ENCODE measurements at regions not wholly inside any gene's neighbourhood (a gene's known extent, or its start where the extent isn't known, plus 50 kb on each side); places are given as distances from the start of the nearest gene placed in this dataset.

GRCh38 chr6:43907789-43908472 lies 137.9 kb downstream of the VEGFA start:
- DNase-seq (ENCODE audit: low spot score), result no peak
- FAIRE-seq, result no peak
- Histone ChIP-seq H4K20me1 (ENCODE audit: insufficient read depth, low read length) (no peaks in the 10 kb centered on the region), H3K9me3 (ENCODE audit: low read length) (no peaks in the 10 kb centered on the region), H3K4me3 (replicated peaks in 1 of 3; ENCODE audit: insufficient read depth in 1 of 3, low read depth in 2 of 3, low read length in 3 of 3) (no peak overlapping the region), H3K79me2 (ENCODE audit: insufficient read depth, low read length) (no peaks in the 10 kb centered on the region), H3K9ac (ENCODE audit: insufficient read depth, low read depth, low read length) (no peak overlapping the region), H3K4me2 (ENCODE audit: low read depth, low read length) (no peak overlapping the region), H3K36me3 (replicated peaks in 1 of 2; ENCODE audit: control insufficient read depth in 1 of 2, insufficient read depth in 2 of 2, low read length in 2 of 2) (no peaks in the 10 kb centered on the region), H3K27me3 (ENCODE audit: control insufficient read depth in 1 of 2, insufficient read depth in 2 of 2, low read length in 2 of 2) (no peaks in the 10 kb centered on the region), H2AFZ (ENCODE audit: low read length) (no peak overlapping the region), H3K4me1 (ENCODE audit: insufficient read depth, low read length) (peaks cover 59% of the 10 kb centered on the region), H3K27ac (ENCODE audit: extremely low read length, insufficient read depth, low read length) (no peak overlapping the region)
- BruUV-seq (replicated peaks), result no TSS peak
- ChIA-PET CTCF (ENCODE audit: low intra/inter-chr PET ratio, low total read pairs) (no interaction called here), POLR2A (interaction anchor here (1.2 kb wide), 1 partner anchor 9 kb away, joined by 4 read pairs; no protein-coding TSS in a partner anchor)
- intact Hi-C loops (cut with micrococcal nuclease; ENCODE audit: unreplicated experiment), result no loop called here
- in situ Hi-C loops (cut with HindIII; ENCODE audit: extremely low pct_ligation_motif_present, low pct_unique_long_range_greater_than_20kb), result no loop called here
- TF ChIP-seq HMGXB3 (CRISPR knock-in tag; IDR thresholded peaks at IDR 0.05; ENCODE audit: borderline replicate concordance), result no peak
- peak; percentile 37; the same call in 1 of the 2 replicates for TF ChIP-seq ZMYM3 (CRISPR knock-in tag; IDR thresholded peaks at IDR 0.05)
- TF ChIP-seq ZNF768 (CRISPR knock-in tag; IDR thresholded peaks at IDR 0.05), result peak; percentile 85
- ATAC-seq, result no peak
- 67% methylated on average over 2 of the region's 4 CpGs for WGBS (ENCODE audit: low lambda C conversion rate)

GRCh38 chr6:43907312-43907711 lies 137.3 kb downstream of the VEGFA start:
- Histone ChIP-seq H3K36me3 (replicated peaks in 1 of 2; ENCODE audit: control insufficient read depth in 1 of 2, insufficient read depth in 2 of 2, low read length in 2 of 2) (no peaks in the 10 kb centered on the region), H3K9me3 (ENCODE audit: low read length) (no peaks in the 10 kb centered on the region), H3K4me3 (replicated peaks in 1 of 3; ENCODE audit: insufficient read depth in 1 of 3, low read depth in 2 of 3, low read length in 3 of 3) (no peak overlapping the region), H4K20me1 (ENCODE audit: insufficient read depth, low read length) (no peaks in the 10 kb centered on the region), H2AFZ (ENCODE audit: low read length) (no peak overlapping the region), H3K79me2 (ENCODE audit: insufficient read depth, low read length) (no peaks in the 10 kb centered on the region), H3K4me1 (ENCODE audit: insufficient read depth, low read length) (peaks cover 58% of the 10 kb centered on the region), H3K9ac (ENCODE audit: insufficient read depth, low read depth, low read length) (no peak overlapping the region), H3K4me2 (ENCODE audit: low read depth, low read length) (no peak overlapping the region), H3K27me3 (ENCODE audit: control insufficient read depth in 1 of 2, insufficient read depth in 2 of 2, low read length in 2 of 2) (no peaks in the 10 kb centered on the region), H3K27ac (ENCODE audit: extremely low read length, insufficient read depth, low read length) (no peak overlapping the region)
- ATAC-seq (no peak), DNase-seq (ENCODE audit: low spot score) (no peak), FAIRE-seq (no peak)
- intact Hi-C loops (cut with micrococcal nuclease; ENCODE audit: unreplicated experiment) (no loop called here), in situ Hi-C loops (cut with HindIII; ENCODE audit: extremely low pct_ligation_motif_present, low pct_unique_long_range_greater_than_20kb) (no loop called here)
- ChIA-PET POLR2A (interaction anchor here (1.2 kb wide), 1 partner anchor 10 kb away, joined by 4 read pairs; no protein-coding TSS in a partner anchor), CTCF (ENCODE audit: low intra/inter-chr PET ratio, low total read pairs) (no interaction called here)
- WGBS (ENCODE audit: low lambda C conversion rate), result 83% methylated on average over 2 of the region's 2 CpGs
- no TSS peak for BruUV-seq (replicated peaks)
- no peak for TF ChIP-seq ZFP91 (CRISPR knock-in tag; IDR thresholded peaks at IDR 0.05; ENCODE audit: borderline replicate concordance)
- TF ChIP-seq KLF12 (CRISPR knock-in tag; IDR thresholded peaks at IDR 0.05; ENCODE audit: borderline replicate concordance), result no peak
- no peak for TF ChIP-seq PRDM10 (CRISPR knock-in tag; IDR thresholded peaks at IDR 0.05; ENCODE audit: low read depth)
- TF ChIP-seq ZNF260 (CRISPR knock-in tag; IDR thresholded peaks at IDR 0.05; ENCODE audit: borderline replicate concordance, low read depth), result no peak
